Osteocyte (in vitro differentiated cells): ENCODE measurements at regions not wholly inside any gene's neighbourhood (a gene's known extent, or its start where the extent isn't known, plus 50 kb on each side); places are given as distances from the start of the nearest gene placed in this dataset.

Source experiments
- DNase-seq: peaks from one replicate; pipeline ENCODE4 v3.0.0; 2021; ENCODE audit warnings: mixed read lengths; ENCODE audit not compliant: unreplicated experiment; ENCODE audit errors: extremely low spot score
- H3K27ac Mint-ChIP-seq: one replicate; pipeline ENCODE4 v1.8.0; 2021; ENCODE audit warnings: mild to moderate bottlenecking, mixed read lengths; ENCODE audit not compliant: unreplicated experiment
- H3K27me3 Mint-ChIP-seq: one replicate; pipeline ENCODE4 v1.8.0; 2021; ENCODE audit warnings: mixed read lengths; ENCODE audit not compliant: unreplicated experiment
- H3K36me3 Mint-ChIP-seq: one replicate; pipeline ENCODE4 v1.8.0; 2021; ENCODE audit warnings: mixed read lengths; ENCODE audit not compliant: unreplicated experiment
- H3K4me1 Mint-ChIP-seq: one replicate; pipeline ENCODE4 v1.8.0; 2021; ENCODE audit warnings: mixed read lengths; ENCODE audit not compliant: unreplicated experiment
- H3K4me3 Mint-ChIP-seq: one replicate; pipeline ENCODE4 v1.8.0; 2021; ENCODE audit warnings: mild to moderate bottlenecking, moderate library complexity, mixed read lengths; ENCODE audit not compliant: unreplicated experiment
- H3K9me3 Mint-ChIP-seq: one replicate; pipeline ENCODE4 v1.8.0; 2021; ENCODE audit warnings: mixed read lengths; ENCODE audit not compliant: unreplicated experiment
- TF ChIP-seq, protein P1 (sequence below): fragments of 200-600 bp; sonication (generic); IDR thresholded peaks from 2 replicates; pipeline ENCODE4 v1.5.0; 2021; ENCODE audit warnings: antibody characterized with exemption, mild to moderate bottlenecking, moderate library complexity

DNA sequence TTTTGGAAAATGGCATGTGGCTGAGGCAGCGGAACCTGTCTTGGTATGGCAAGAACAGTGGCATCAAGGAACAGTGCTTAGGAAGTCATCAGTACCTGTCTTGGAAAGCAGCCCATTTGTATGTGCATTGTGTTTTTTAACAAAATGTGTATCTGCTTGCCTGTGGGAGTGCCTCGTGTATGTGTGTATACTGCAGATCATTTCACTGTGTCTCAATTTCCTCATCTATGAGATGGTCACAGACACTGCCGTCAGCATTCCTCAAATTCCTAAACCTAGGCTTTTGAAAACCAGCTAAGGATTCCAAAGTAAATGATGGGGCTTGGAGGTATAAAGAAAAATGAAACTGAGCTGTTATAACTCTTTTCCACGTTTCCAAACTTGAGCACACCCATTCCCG is 441.3 kb downstream of the RND3 start:
- H3K4me3 Mint-ChIP-seq, result peak overlapping the region; percentile 1
- no peaks in the 10 kb centered on the region for H3K36me3 Mint-ChIP-seq
- H3K27ac Mint-ChIP-seq, result peak overlapping the region; percentile 9
- TF ChIP-seq, protein P1, sequence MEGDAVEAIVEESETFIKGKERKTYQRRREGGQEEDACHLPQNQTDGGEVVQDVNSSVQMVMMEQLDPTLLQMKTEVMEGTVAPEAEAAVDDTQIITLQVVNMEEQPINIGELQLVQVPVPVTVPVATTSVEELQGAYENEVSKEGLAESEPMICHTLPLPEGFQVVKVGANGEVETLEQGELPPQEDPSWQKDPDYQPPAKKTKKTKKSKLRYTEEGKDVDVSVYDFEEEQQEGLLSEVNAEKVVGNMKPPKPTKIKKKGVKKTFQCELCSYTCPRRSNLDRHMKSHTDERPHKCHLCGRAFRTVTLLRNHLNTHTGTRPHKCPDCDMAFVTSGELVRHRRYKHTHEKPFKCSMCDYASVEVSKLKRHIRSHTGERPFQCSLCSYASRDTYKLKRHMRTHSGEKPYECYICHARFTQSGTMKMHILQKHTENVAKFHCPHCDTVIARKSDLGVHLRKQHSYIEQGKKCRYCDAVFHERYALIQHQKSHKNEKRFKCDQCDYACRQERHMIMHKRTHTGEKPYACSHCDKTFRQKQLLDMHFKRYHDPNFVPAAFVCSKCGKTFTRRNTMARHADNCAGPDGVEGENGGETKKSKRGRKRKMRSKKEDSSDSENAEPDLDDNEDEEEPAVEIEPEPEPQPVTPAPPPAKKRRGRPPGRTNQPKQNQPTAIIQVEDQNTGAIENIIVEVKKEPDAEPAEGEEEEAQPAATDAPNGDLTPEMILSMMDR, result no peak
- DNase-seq, result no peak
- peaks cover 19% of the 10 kb centered on the region for H3K4me1 Mint-ChIP-seq
- H3K27me3 Mint-ChIP-seq, result no peaks in the 10 kb centered on the region
- no peaks in the 10 kb centered on the region for H3K9me3 Mint-ChIP-seq

DNA sequence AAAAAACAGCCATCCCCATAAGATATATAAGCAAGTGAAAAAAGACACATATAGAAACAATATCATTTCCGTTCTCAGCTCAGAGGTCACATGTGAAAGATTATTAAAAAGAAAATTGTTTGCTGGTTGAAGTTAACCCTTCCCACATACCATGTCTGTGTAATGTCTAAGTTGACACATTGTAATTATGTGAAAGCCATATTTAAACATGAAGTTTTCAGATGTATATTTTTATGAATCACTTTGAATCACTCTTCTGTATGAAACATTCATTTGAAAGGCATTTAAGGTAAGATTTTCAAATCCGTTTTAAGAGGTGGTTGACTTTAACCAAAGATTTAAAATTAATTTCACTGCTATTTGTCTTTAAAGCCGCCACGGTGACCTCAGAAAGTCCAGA is 441.9 kb downstream of the RND3 start:
- no peak for DNase-seq
- Mint-ChIP-seq H3K4me1 (peaks cover 20% of the 10 kb centered on the region), H3K27me3 (no peaks in the 10 kb centered on the region), H3K36me3 (no peaks in the 10 kb centered on the region), H3K27ac (no peak overlapping the region), H3K9me3 (no peaks in the 10 kb centered on the region), H3K4me3 (no peak overlapping the region)
- TF ChIP-seq, protein P1, result no peak

DNA sequence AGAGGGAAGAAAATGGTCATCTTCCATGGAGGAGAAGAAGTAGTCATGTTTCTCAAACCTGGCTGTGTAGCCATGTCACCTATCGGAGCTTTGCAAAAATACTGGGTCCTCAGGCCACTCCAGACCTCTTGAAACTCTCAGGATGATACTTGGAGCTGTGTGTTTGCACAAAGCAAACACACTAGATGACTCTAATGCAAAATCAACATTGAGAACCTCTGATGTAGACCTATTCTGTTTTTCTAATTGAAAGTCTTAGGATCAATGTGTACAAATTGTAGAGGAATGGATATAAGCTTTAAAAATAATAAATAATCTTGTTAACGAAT is 444.3 kb downstream of the RND3 start:
- H3K4me1 Mint-ChIP-seq, result peaks cover 20% of the 10 kb centered on the region
- H3K27ac Mint-ChIP-seq, result no peak overlapping the region
- TF ChIP-seq, protein P1, result no peak
- H3K4me3 Mint-ChIP-seq, result no peak overlapping the region
- no peaks in the 10 kb centered on the region for H3K36me3 Mint-ChIP-seq
- H3K27me3 Mint-ChIP-seq, result no peaks in the 10 kb centered on the region
- H3K9me3 Mint-ChIP-seq, result peaks cover 4% of the 10 kb centered on the region
- no peak for DNase-seq

DNA sequence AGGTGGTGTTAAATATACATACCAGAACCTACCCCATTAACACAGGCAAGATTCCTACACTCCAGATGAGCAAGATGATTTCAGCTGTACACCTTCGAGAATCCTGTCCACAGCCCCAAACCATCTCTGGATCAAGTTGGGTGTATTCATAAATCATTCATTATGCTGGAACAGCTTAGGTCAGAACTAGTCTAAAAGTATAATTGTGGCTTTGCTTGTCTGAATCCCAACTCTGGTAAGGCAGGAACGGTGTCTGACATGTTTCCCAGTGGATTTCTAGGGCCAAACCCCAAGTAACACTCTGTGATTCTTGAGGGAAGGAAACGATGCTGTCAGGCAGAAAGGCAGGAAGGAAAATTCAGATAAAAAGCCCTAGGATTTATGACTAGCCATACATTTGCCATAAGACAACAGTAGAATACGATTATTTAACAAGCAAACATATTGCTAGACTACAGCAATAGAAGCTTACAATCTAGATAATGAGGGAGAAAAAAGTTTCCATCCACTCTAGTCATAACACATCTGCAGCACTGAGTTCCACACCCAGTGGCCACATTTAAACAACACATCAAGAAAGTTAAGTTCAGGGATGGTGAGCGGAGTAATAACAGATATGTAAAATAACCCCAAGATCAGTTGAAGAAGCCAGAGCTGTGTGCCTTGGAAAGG is 444.8 kb downstream of the RND3 start:
- TF ChIP-seq, protein P1, result no peak
- Mint-ChIP-seq H3K36me3 (no peaks in the 10 kb centered on the region), H3K9me3 (peaks cover 4% of the 10 kb centered on the region), H3K4me1 (peaks cover 20% of the 10 kb centered on the region), H3K27ac (no peak overlapping the region), H3K4me3 (no peak overlapping the region), H3K27me3 (no peaks in the 10 kb centered on the region)
- no peak for DNase-seq

DNA sequence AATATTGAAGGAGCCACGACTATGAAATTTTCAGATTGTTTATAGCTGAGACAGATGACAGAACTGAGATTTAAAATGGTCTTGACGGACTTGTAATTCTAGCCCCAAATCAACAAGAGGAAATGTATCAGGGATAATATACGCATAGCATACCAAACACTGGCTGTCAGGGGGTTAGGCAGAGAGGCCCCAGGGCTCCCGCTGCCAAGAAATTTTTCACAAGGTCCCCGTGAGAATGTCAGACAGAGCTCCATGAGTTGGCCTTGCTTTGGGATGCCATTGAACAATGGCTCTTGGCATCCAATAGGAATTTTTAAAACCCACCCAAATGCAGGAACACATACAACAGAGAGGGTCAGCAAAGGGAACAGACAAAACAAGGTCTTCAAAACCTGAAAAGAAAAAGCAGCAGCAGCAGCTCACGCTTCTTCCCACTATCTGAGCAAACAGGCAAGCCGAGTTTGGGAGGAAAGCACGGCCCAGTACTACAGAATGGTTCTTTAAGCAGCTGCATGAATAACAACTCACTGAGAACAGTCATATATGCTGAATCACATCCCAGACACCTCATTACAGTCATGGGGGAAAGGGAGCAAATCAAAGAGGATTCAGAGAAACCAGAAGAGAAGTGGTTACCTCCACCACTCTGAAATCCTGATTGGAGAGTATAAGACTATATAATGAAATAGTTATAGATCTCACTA is 445.6 kb downstream of the RND3 start:
- TF ChIP-seq, protein P1, result no peak
- Mint-ChIP-seq H3K27me3 (no peaks in the 10 kb centered on the region), H3K9me3 (peaks cover 4% of the 10 kb centered on the region), H3K36me3 (no peaks in the 10 kb centered on the region), H3K27ac (no peak overlapping the region), H3K4me1 (peaks cover 20% of the 10 kb centered on the region), H3K4me3 (no peak overlapping the region)
- DNase-seq, result no peak
